BE2C (cell line): ENCODE measurements at regions not wholly inside any gene's neighbourhood (a gene's known extent, or its start where the extent isn't known, plus 50 kb on each side); places are given as distances from the start of the nearest gene placed in this dataset.

Source experiments
- DNase-seq: peaks from one replicate; pipeline ENCODE4 v3.0.0-alpha.2; 2020
- H3K27me3 ChIP-seq: fragments of 250-450 bp; sonication (Bioruptor Pico); 2 replicates; pipeline ENCODE4 v1.5.1; 2020; ENCODE audit warnings: mild to moderate bottlenecking
- H3K36me3 ChIP-seq: fragments of 250-450 bp; sonication (Bioruptor Pico); 2 replicates; pipeline ENCODE4 v1.5.1; 2020; ENCODE audit warnings: mild to moderate bottlenecking
- H3K4me1 ChIP-seq: fragments of 250-450 bp; sonication (Bioruptor Pico); 2 replicates; pipeline ENCODE4 v1.5.1; 2020
- H3K4me3 ChIP-seq: 2 replicates; pipeline ENCODE4 v1.5.1; 2011; ENCODE audit warnings: low read depth, low read length
- H3K9me3 ChIP-seq: fragments of 250-450 bp; sonication (Bioruptor Pico); 2 replicates; pipeline ENCODE4 v1.5.1; 2020
- TF ChIP-seq, protein P1 (sequence below): IDR thresholded peaks from 2 replicates; pipeline ENCODE4 v1.5.1; 2012; ENCODE audit warnings: mild to moderate bottlenecking, low read depth, low read length

DNA sequence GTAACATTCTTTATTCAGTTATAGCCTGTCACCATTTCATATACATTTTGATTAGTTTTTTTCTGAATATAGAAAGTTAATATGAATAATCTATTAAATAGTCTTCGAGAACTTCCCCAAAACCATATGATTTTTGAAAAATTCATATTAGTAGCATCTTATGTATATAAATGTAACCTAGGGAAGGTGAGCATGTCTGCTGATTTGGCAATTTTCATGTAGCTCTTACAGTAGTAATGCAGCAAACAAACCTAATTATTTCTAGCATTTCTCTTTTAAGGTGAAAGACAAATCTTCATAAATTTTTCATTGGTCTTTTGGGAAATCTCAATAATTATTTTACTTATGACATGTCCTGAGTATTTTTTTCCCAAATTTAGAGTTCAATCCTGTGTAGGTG lies 939.0 kb downstream of the TBC1D32 start:
- H3K27me3 ChIP-seq, result no peaks in the 10 kb centered on the region
- no peaks in the 10 kb centered on the region for H3K9me3 ChIP-seq
- H3K4me3 ChIP-seq, result no peak overlapping the region
- H3K36me3 ChIP-seq, result no peaks in the 10 kb centered on the region
- no peak for DNase-seq
- H3K4me1 ChIP-seq, result no peaks in the 10 kb centered on the region
- TF ChIP-seq, protein P1, sequence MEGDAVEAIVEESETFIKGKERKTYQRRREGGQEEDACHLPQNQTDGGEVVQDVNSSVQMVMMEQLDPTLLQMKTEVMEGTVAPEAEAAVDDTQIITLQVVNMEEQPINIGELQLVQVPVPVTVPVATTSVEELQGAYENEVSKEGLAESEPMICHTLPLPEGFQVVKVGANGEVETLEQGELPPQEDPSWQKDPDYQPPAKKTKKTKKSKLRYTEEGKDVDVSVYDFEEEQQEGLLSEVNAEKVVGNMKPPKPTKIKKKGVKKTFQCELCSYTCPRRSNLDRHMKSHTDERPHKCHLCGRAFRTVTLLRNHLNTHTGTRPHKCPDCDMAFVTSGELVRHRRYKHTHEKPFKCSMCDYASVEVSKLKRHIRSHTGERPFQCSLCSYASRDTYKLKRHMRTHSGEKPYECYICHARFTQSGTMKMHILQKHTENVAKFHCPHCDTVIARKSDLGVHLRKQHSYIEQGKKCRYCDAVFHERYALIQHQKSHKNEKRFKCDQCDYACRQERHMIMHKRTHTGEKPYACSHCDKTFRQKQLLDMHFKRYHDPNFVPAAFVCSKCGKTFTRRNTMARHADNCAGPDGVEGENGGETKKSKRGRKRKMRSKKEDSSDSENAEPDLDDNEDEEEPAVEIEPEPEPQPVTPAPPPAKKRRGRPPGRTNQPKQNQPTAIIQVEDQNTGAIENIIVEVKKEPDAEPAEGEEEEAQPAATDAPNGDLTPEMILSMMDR, result no peak

DNA sequence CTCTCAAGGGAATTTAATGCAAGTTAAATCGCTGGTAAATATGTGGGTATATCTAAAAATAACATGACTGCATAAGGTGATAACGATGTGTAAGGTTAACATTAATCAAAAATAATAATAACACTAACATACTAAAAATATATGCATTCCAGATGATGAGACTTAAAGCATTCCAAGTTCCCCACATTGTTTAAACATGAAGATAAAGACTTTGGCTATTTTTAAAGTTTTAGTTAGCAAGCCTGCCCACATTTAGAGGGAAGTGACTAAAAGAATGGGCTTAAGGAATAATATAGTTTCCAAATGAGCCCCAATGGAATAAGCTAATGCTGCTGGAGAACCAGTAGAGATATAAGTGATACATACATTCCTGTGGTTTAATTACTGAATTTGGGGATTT lies 941.3 kb downstream of the TBC1D32 start:
- Histone ChIP-seq H3K4me1 (no peaks in the 10 kb centered on the region), H3K27me3 (no peaks in the 10 kb centered on the region), H3K9me3 (no peaks in the 10 kb centered on the region), H3K4me3 (no peak overlapping the region), H3K36me3 (no peaks in the 10 kb centered on the region)
- TF ChIP-seq, protein P1, result no peak
- no peak for DNase-seq

DNA sequence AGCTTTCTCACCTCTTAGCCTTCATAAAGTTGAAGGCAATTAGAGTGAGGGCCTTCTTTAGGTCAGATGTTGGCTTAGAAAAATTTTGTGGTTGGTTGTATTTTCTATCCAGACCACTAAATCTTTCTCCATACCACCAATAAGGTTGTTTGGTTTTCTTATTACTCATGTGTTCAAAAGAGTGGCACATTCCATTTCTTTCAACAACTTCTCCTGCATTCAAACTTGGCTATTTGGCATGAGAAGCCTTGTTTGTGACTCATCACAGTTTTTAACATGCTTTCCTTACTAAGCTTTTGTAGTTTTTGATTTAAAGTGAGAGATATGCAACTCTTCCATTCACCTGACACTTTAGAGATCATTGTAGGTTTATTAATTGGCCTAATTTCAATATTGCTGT lies 949.6 kb downstream of the TBC1D32 start:
- DNase-seq, result no peak
- no peaks in the 10 kb centered on the region for H3K9me3 ChIP-seq
- H3K4me3 ChIP-seq, result no peak overlapping the region
- TF ChIP-seq, protein P1, result no peak
- H3K27me3 ChIP-seq, result no peaks in the 10 kb centered on the region
- H3K4me1 ChIP-seq, result no peaks in the 10 kb centered on the region
- no peaks in the 10 kb centered on the region for H3K36me3 ChIP-seq

DNA sequence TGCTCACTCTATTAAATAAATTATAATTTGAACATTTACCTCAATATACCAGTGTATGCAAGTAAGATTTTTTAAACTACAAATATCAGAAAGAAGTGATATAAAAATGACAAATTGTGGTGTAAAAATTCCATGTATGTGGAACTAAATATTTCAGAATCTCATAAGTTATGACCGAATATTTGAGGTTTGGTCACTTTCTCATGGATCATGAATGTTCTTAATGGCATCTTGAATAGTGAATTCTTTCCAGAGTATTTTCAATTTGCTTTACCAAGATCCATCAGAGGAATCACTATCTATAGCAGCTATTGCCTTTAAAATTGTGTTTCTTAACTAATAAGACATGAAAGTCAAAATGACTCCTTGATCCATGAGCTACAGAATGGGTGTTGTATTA lies 950.6 kb downstream of the TBC1D32 start:
- H3K4me3 ChIP-seq, result no peak overlapping the region
- no peaks in the 10 kb centered on the region for H3K9me3 ChIP-seq
- TF ChIP-seq, protein P1, result no peak
- no peaks in the 10 kb centered on the region for H3K4me1 ChIP-seq
- DNase-seq, result no peak
- no peaks in the 10 kb centered on the region for H3K27me3 ChIP-seq
- no peaks in the 10 kb centered on the region for H3K36me3 ChIP-seq

DNA sequence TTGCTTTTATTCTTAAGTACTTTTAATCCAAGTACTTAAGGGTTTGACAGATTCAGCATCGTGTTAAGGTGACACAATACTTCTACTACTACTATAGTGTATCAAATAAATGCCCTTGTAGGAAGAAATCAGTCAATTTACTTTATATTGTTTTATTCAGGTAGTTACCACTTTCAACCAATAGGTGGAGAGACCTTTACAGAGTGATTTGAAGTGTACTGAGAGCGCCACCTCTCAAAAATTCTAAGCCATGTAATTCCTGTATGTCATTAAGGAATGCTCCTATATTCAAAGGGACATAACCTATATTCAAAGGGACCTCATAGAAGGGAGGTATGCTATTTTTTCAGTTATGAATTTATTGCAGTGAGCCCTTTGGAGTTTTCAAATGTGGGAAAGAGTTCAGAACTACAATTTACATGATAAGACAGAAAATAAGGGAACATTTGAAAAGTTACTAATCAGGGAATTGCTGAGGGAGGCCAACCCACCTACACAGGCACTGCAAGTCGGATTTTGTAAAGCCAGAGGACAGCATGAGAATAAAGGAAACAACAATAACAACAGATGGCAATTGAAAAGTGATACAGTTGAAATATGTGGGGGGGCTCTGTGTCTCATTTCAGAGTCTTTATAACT lies 955.6 kb downstream of the TBC1D32 start:
- TF ChIP-seq, protein P1, result peak; percentile 95
- DNase-seq, result peak; percentile 30
- no peaks in the 10 kb centered on the region for H3K27me3 ChIP-seq

DNA sequence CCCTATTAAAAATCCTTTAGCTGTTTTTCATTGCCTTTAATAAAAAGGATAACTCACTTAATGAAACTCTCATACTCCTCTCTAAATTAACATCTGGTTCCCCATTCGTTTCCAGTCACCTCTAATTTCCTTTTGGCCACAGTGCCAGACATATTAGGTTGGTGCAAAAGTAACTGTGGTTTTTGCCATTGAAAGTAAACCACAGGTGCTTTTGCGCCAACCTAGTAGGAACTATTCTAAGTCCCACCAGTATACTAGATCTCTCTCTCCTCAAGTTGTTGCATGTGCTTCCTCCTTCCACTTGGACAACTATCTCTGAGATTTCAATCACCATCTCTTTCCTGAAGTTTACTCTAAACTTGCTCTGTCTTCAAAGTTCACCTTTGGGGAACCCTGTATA lies 961.1 kb downstream of the TBC1D32 start:
- TF ChIP-seq, protein P1, result no peak
- no peak overlapping the region for H3K4me3 ChIP-seq
- no peak for DNase-seq
- no peaks in the 10 kb centered on the region for H3K27me3 ChIP-seq
- H3K36me3 ChIP-seq, result no peaks in the 10 kb centered on the region; the same call in 1 of the 2 replicates
- no peaks in the 10 kb centered on the region for H3K9me3 ChIP-seq
- no peaks in the 10 kb centered on the region; the same call in 1 of the 2 replicates for H3K4me1 ChIP-seq

More for the DNA sequence above, 955.6 kb downstream of the TBC1D32 start:
- no peaks in the 10 kb centered on the region; the same call in 1 of the 2 replicates for H3K36me3 ChIP-seq
- no peaks in the 10 kb centered on the region; the same call in 1 of the 2 replicates for H3K4me1 ChIP-seq
- H3K9me3 ChIP-seq, result no peaks in the 10 kb centered on the region
- H3K4me3 ChIP-seq, result no peak overlapping the region
